NCI-H2081 (cell line): ENCODE measurements at regions not wholly inside any gene's neighbourhood (a gene's known extent, or its start where the extent isn't known, plus 50 kb on each side); places are given as distances from the start of the nearest gene placed in this dataset.
A peak's percentile ranks its signal among the peaks of the same experiment; 100 is the strongest.
"Not testable (repeated sequence)": the region's sequence is repeated elsewhere in the genome, so short reads cannot be mapped to it uniquely, and the experiment has no call there.

Experiments
- DNase-seq, 2 experiments: peaks; one replicate each; lab custom pipeline; 2025; lab: John Stamatoyannopoulos, UW

- no peak for DNase-seq
Measured at GRCh38 chr5:130724658-130725057, 440.4 kb downstream of the HINT1 start.

- peak in 1 of 2 experiments; percentile 6 for DNase-seq
Measured at GRCh38 chr5:130720355-130720754, 444.7 kb downstream of the HINT1 start.

- DNase-seq = no peak
Measured at GRCh38 chr5:130715541-130715940, 449.5 kb downstream of the HINT1 start.

GRCh38 chr5:130714200-130714599, 450.9 kb downstream of the HINT1 start:
- DNase-seq = no peak

GRCh38 chr5:130712324-130712723, 452.7 kb downstream of the HINT1 start:
- no peak for DNase-seq

GRCh38 chr5:130710596-130710995, 454.5 kb downstream of the HINT1 start:
- DNase-seq = no peak

- no peak for DNase-seq
Measured at GRCh38 chr5:130708754-130709153, 456.3 kb downstream of the HINT1 start.

- no peak for DNase-seq
Measured at GRCh38 chr5:130706696-130707095, 458.4 kb downstream of the HINT1 start.

GRCh38 chr5:130705368-130705767, 459.7 kb downstream of the HINT1 start:
- no peak for DNase-seq

GRCh38 chr5:130693509-130693908, 471.5 kb downstream of the HINT1 start:
- DNase-seq = no peak

- DNase-seq = no peak
Measured at GRCh38 chr5:130692770-130693169, 472.3 kb downstream of the HINT1 start.

- DNase-seq = no peak
Measured at GRCh38 chr5:130689831-130690230, 475.2 kb downstream of the HINT1 start.

- DNase-seq = no peak
Measured at GRCh38 chr5:130687085-130687733, 477.8 kb downstream of the HINT1 start.

- DNase-seq = no peak
Measured at GRCh38 chr5:130678637-130679036, 486.4 kb downstream of the HINT1 start.

- no peak for DNase-seq
Measured at GRCh38 chr5:130666462-130666861, 498.6 kb downstream of the HINT1 start.

- no peak for DNase-seq
Measured at GRCh38 chr5:130652176-130652575, 512.9 kb downstream of the HINT1 start.

GRCh38 chr5:130651440-130651839, 513.6 kb downstream of the HINT1 start:
- DNase-seq = no peak

GRCh38 chr5:130643321-130643720, 521.7 kb downstream of the HINT1 start:
- no peak for DNase-seq

GRCh38 chr5:130642461-130642860, 522.6 kb downstream of the HINT1 start:
- DNase-seq = no peak

- no peak for DNase-seq
Measured at GRCh38 chr5:130627145-130627544, 537.9 kb downstream of the HINT1 start.

GRCh38 chr5:130624805-130625204, 540.3 kb downstream of the HINT1 start:
- DNase-seq = no peak

GRCh38 chr5:130616161-130616560, 548.9 kb downstream of the HINT1 start:
- no peak for DNase-seq

- no peak for DNase-seq
Measured at GRCh38 chr5:130605234-130605633, 559.8 kb downstream of the HINT1 start.

- not testable (repeated sequence) for DNase-seq
Measured at GRCh38 chr5:130596647-130597046, 568.4 kb downstream of the HINT1 start.
